GM18873 (cell line): ENCODE measurements at regions not wholly inside any gene's neighbourhood (a gene's known extent, or its start where the extent isn't known, plus 50 kb on each side); places are given as distances from the start of the nearest gene placed in this dataset.
"Not testable (repeated sequence)": the region's sequence is repeated elsewhere in the genome, so short reads cannot be mapped to it uniquely, and the experiment has no call there.

ENCODE experiments used
- ATAC-seq: cut with Tn5 transposase; IDR thresholded peaks from one replicate; pipeline ENCODE4 v1.9.1; 2021; ENCODE audit warnings: mild to moderate bottlenecking, moderate library complexity, moderate number of reproducible peaks; ENCODE audit not compliant: unreplicated experiment, low FRiP score

DNA sequence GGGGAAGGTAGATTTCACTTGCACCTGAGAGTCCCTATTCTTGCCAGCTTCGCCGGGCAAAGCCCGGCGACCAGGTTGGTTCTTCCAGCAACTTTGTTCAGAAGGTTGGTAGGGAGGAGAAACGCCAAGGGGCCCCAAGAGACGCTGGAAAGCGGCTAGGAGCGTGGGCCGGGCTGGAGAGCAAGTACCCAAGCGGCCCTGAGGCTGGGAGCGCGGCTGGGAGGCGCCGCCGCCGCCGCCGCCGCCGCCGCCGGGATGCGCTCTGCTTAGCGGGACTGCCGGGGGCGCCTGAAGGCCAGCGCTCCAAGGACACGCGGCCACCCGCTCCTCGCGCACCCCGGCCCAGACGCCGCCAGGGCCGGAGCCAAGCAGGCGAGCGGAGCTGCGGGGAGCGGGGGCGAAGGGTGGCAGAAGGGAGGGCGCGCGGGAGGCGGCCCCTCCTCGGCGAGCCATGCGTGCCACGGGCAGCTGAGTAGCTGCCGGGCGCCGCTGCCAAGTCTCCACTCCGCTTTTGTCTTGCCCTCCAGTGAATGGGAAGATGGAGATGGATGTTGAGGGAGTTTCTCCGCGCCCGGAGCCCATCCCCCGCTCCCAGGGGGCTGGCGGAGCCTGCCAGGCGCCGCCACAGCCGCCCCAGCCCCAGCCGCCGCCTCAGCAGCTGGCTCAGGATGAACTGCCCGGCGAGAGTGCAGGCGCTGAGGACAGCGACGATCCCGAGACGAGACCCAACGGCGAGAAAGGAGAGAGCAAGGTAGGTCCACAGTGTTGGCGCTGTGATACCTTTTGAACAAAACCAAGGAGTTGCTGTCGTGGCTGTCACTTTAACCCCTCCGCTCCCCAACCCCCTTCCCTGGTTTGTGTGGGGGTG, 227.4 kb upstream of the AZI2 start:
- ATAC-seq, result no peak

GRCh38 chr3:28576614-28577200, 228.1 kb upstream of the AZI2 start:
- ATAC-seq, result no peak

- no peak for ATAC-seq
Observed at GRCh38 chr3:28577941-28578500, 229.4 kb upstream of the AZI2 start.

DNA sequence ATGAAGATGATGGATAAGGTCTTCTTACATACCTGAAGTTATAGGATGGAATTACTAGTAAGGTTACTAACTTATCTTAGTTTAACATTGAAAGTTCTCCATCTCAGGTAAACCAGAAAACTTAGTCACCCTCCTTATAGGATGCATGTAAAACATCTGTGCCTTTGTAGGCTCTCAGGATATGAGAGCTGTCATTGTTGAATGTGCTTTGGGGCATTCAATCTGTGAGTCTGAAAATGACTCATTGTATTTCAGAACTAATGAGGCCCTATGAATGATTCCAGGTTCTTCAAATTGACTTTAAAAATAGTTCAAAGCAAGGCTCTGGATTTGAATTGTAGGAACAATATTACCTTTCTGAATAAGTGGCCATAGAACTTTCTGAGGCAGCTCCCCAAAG, 237.7 kb upstream of the AZI2 start:
- no peak for ATAC-seq

DNA sequence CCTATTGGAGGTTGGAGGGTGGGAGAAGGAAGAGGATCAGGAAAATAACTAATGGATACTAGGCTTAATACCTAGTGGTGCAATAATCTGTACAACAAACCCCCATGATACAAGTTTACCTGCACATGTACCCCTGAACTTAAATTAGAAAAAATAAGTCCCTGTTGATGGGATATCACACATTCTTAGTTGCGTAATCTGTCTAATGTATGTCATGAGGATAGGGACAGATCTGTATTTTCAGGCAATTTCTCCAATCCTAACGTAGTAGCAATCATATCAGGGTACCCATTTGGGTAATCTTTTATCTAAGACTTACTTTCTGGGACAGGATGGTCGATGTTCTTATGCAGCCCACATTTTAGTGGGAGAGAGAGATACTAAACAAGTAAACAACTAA, 239.1 kb upstream of the AZI2 start:
- no peak for ATAC-seq

DNA sequence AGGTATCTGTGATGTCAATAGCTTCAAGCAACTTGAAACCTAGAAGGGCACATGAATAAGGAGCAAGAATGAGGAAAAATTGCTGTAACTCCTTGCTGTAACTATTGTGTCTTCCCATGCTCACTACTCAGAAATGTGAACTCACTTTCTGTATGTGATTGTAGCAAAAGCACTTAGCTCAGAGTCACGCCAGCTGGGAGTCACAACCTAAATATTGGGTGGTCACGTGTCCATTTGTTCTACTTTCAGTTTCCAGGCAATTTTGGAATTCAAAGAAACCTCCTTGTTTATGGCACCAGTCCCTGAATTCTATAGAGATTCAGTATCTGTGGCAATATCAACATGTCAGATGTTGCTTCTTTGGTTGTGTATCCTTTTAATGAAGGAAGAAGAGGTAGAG, 241.6 kb upstream of the AZI2 start:
- ATAC-seq, result no peak

DNA sequence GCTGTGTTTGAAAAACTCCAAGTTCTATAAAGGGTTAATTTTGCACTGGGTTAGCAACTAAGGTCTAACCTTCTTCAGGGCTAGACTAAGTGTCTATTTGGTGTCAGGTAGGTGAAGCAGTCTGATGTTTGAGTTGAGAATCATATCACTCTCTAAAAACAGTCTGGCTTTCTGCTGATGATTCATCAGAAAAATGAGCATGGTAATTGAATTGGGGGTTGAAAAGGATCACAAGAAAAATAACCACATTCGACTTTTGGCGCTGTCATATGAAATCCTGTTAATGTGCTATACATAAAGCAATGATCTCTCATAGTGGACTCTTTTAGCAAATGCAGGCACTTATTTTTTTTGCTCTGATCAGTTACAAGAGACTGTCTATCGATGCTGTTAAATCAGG, 242.2 kb upstream of the AZI2 start:
- ATAC-seq, result no peak

DNA sequence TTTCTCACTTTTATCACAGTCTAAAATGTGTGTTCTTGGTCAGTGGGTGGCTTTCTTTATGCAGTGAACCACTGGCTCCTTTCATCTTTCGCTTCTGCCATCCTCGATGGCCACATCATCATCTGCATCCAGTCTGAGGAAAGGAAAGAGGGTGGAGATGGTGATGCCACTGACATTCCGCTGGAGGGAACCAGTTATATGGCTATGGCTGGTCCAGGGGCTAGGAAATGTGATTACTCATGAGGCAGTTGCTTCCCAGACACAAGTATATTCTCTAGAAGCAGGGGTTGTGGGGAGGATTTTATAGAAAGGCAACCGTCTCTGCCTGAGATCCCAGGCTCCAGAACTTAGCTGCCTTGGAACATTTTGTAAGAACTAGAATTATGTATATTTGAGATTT, 246.7 kb upstream of the AZI2 start:
- no peak for ATAC-seq

DNA sequence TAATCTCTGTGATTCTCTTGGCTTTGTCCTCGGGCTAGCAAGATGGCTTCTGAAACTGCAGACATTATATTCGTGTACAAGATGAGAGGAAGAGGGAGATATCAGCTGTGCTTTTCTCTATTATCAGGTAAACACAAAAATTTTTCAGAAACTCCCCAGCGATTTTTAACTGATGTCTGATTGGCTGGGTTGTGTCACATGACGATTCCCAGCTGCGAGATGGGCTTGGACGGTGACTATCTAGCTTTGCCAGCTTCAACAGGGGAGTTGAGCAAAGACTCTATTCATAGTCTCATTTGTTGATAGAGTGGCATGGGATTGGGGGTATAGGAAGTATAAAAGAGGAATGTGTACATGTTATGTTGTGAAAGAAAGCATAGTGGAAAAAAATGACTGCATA, 248.8 kb upstream of the AZI2 start:
- ATAC-seq, result no peak

- no peak for ATAC-seq
Observed at GRCh38 chr3:28598165-28598564, 249.5 kb upstream of the AZI2 start.

- no peak for ATAC-seq
Observed at GRCh38 chr3:28601291-28601690, 252.7 kb upstream of the AZI2 start.

- no peak for ATAC-seq
Observed at GRCh38 chr3:28606283-28606682, 257.7 kb upstream of the AZI2 start.

DNA sequence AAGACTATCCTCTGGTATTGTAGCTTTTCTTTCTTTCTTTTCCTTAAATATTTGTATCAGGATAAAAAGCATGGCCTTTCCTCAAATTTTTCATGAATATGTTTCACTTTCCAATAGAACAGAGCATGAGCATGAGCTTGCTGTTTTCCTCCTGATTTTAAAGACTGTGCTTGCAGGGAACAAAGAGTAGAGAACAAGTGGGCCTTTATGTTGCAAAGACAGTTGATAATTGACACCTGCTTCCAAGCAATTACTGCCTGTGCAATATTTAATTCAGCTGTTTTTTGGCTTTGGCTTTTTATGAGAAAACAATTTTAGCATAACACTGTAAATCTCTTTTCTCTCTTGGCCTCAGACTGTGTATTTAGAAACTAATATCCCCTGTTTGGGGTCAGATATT, 263.6 kb upstream of the AZI2 start:
- ATAC-seq, result no peak

GRCh38 chr3:28613511-28614106, 265.0 kb upstream of the AZI2 start:
- no peak for ATAC-seq

- ATAC-seq, result no peak
Observed at GRCh38 chr3:28615071-28615470, 266.4 kb upstream of the AZI2 start.

- ATAC-seq, result no peak
Observed at GRCh38 chr3:28615971-28616370, 267.3 kb upstream of the AZI2 start.

- no peak for ATAC-seq
Observed at GRCh38 chr3:28617821-28618220, 269.2 kb upstream of the AZI2 start.

GRCh38 chr3:28623106-28623505, 274.5 kb upstream of the AZI2 start:
- no peak for ATAC-seq

DNA sequence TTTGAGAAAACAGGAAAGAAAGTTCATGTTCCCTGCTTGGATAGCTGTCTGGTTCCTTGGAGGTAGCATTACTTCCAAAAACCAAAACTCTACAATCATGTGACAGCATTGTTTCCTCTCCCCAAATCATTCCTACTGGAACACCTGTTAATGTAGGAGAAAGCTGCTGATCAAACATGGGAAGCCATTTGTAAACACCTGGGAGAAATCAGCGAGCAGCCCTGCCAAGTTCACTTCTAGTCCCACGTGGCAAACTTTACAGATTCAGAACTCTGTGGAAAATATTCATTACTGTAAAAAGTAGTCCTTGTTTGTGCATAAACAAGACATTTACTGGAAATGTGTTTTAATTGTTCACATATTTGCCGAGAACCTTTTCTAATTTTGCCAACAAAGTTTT, 275.5 kb upstream of the AZI2 start:
- ATAC-seq, result no peak

DNA sequence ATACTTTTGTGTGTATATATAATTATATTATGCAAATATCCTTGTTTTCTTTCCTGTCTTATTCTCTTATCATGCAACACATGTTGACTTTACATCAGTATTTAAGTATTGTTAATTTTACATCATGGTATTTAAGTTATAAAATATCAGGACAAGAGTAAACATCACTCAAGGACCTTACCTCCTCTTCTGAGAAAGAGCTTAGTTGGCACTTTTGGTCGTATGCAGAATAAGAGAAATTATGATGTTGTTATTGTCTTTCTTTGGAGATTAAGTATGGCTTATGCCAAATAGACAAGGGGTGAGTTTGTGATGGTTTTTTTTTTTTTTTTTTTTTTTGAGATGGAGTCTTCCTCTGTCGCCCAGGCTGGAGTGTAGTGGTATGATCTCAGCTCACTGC, 279.2 kb upstream of the AZI2 start:
- not testable (repeated sequence) for ATAC-seq

GRCh38 chr3:28634019-28634418, 285.4 kb upstream of the AZI2 start:
- ATAC-seq, result no peak

- ATAC-seq, result no peak
Observed at GRCh38 chr3:28637742-28638141, 289.1 kb upstream of the AZI2 start.
